ENCODE measurements at regions not wholly inside any gene's neighbourhood (a gene's known extent, or its start where the extent isn't known, plus 50 kb on each side); places are given as distances from the start of the nearest gene placed in this dataset.

GRCh38 chrX:43018031-43018430 lies 240.1 kb upstream of the PPP1R2C start:
- no peak for DNase-seq
- H3K27ac ChIP-seq (ENCODE audit: low read depth in 1 of 2, low read length in 2 of 2), result no peak overlapping the region
- ATAC-seq (ENCODE audit: poor library complexity), result no peak
- no peak overlapping the region for H3K4me3 ChIP-seq (ENCODE audit: low read length)
- H3K9me3 ChIP-seq (ENCODE audit: control insufficient read depth in 1 of 2, insufficient read depth in 1 of 2, low read length in 2 of 2), result no peaks in the 10 kb centered on the region
- H3K36me3 ChIP-seq (ENCODE audit: insufficient read depth, low read length), result no peaks in the 10 kb centered on the region
- no peak for TF ChIP-seq CTCF (IDR thresholded peaks at IDR 0.05)
- no peaks in the 10 kb centered on the region for H3K4me1 ChIP-seq (ENCODE audit: insufficient read depth, low read length)
- H3K27me3 Mint-ChIP-seq, result no peaks in the 10 kb centered on the region
- no peaks in the 10 kb centered on the region for H3K9me3 Mint-ChIP-seq
- H3K27me3 ChIP-seq (ENCODE audit: control insufficient read depth in 1 of 2, insufficient read depth in 2 of 2, low read length in 2 of 2), result no peaks in the 10 kb centered on the region
- CTCF ChIA-PET, result no interaction called here
- H3K4me3 Mint-ChIP-seq, result no peak overlapping the region
- no peak overlapping the region for H3K27ac Mint-ChIP-seq
- no peaks in the 10 kb centered on the region for H3K36me3 Mint-ChIP-seq (ENCODE audit: low read depth)
- intact Hi-C loops (cut with DNase I, micrococcal nuclease), result no loop called here
- POLR2A ChIA-PET, result no interaction called here
- peaks cover 3% of the 10 kb centered on the region for H3K4me1 Mint-ChIP-seq (ENCODE audit: low read depth)

- H3K36me3 ChIP-seq (ENCODE audit: insufficient read depth, low read length), result no peaks in the 10 kb centered on the region
- intact Hi-C loops (cut with DNase I, micrococcal nuclease), result no loop called here
- no peak for TF ChIP-seq CTCF (IDR thresholded peaks at IDR 0.05)
- no peaks in the 10 kb centered on the region for H3K9me3 Mint-ChIP-seq
- no peaks in the 10 kb centered on the region for H3K4me1 ChIP-seq (ENCODE audit: insufficient read depth, low read length)
- no peak overlapping the region for H3K4me3 ChIP-seq (ENCODE audit: low read length)
- DNase-seq (no peak), ATAC-seq (ENCODE audit: poor library complexity) (no peak)
- no peak overlapping the region for H3K27ac ChIP-seq (ENCODE audit: low read depth in 1 of 2, low read length in 2 of 2)
- H3K4me1 Mint-ChIP-seq (ENCODE audit: low read depth), result peaks cover 3% of the 10 kb centered on the region
- H3K4me3 Mint-ChIP-seq, result no peak overlapping the region
- POLR2A ChIA-PET, result no interaction called here
- no peaks in the 10 kb centered on the region for H3K36me3 Mint-ChIP-seq (ENCODE audit: low read depth)
- CTCF ChIA-PET, result no interaction called here
- no peak overlapping the region for H3K27ac Mint-ChIP-seq
- H3K9me3 ChIP-seq (ENCODE audit: control insufficient read depth in 1 of 2, insufficient read depth in 1 of 2, low read length in 2 of 2), result peaks cover 0 to 7% of the 10 kb centered on the region in 2 experiments
- H3K27me3 ChIP-seq (ENCODE audit: control insufficient read depth in 1 of 2, insufficient read depth in 2 of 2, low read length in 2 of 2), result no peaks in the 10 kb centered on the region
- H3K27me3 Mint-ChIP-seq, result no peaks in the 10 kb centered on the region
Measured at GRCh38 chrX:43019021-43019420, 241.1 kb upstream of the PPP1R2C start.

GRCh38 chrX:43025806-43026315 lies 247.9 kb upstream of the PPP1R2C start:
- Histone ChIP-seq H3K9me3 (ENCODE audit: control insufficient read depth in 1 of 2, insufficient read depth in 1 of 2, low read length in 2 of 2) (peaks cover 0 to 11% of the 10 kb centered on the region in 2 experiments), H3K27me3 (ENCODE audit: control insufficient read depth in 1 of 2, insufficient read depth in 2 of 2, low read length in 2 of 2) (no peaks in the 10 kb centered on the region), H3K4me3 (ENCODE audit: low read length) (no peak overlapping the region), H3K36me3 (ENCODE audit: insufficient read depth, low read length) (no peaks in the 10 kb centered on the region), H3K27ac (ENCODE audit: low read depth in 1 of 2, low read length in 2 of 2) (no peak overlapping the region), H3K4me1 (ENCODE audit: insufficient read depth, low read length) (no peaks in the 10 kb centered on the region)
- H3K27me3 Mint-ChIP-seq, result no peaks in the 10 kb centered on the region
- H3K4me1 Mint-ChIP-seq (ENCODE audit: low read depth), result no peaks in the 10 kb centered on the region
- CTCF ChIA-PET, result interaction anchor here (1.2 kb wide), 1 partner anchor 12 kb away, joined by 3 read pairs; no protein-coding TSS in a partner anchor
- POLR2A ChIA-PET, result no interaction called here
- H3K27ac Mint-ChIP-seq, result no peak overlapping the region
- H3K36me3 Mint-ChIP-seq (ENCODE audit: low read depth), result no peaks in the 10 kb centered on the region
- intact Hi-C loops (cut with DNase I, micrococcal nuclease), result no loop called here
- no peak overlapping the region for H3K4me3 Mint-ChIP-seq
- no peak for ATAC-seq (ENCODE audit: poor library complexity)
- peaks cover 3% of the 10 kb centered on the region for H3K9me3 Mint-ChIP-seq
- no peak for DNase-seq
- no peak for TF ChIP-seq CTCF (IDR thresholded peaks at IDR 0.05)
